ENCODE measurements at regions not wholly inside any gene's neighbourhood (a gene's known extent, or its start where the extent isn't known, plus 50 kb on each side); places are given as distances from the start of the nearest gene placed in this dataset.

- TF ChIP-seq, protein P1, sequence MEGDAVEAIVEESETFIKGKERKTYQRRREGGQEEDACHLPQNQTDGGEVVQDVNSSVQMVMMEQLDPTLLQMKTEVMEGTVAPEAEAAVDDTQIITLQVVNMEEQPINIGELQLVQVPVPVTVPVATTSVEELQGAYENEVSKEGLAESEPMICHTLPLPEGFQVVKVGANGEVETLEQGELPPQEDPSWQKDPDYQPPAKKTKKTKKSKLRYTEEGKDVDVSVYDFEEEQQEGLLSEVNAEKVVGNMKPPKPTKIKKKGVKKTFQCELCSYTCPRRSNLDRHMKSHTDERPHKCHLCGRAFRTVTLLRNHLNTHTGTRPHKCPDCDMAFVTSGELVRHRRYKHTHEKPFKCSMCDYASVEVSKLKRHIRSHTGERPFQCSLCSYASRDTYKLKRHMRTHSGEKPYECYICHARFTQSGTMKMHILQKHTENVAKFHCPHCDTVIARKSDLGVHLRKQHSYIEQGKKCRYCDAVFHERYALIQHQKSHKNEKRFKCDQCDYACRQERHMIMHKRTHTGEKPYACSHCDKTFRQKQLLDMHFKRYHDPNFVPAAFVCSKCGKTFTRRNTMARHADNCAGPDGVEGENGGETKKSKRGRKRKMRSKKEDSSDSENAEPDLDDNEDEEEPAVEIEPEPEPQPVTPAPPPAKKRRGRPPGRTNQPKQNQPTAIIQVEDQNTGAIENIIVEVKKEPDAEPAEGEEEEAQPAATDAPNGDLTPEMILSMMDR (IDR thresholded peaks at IDR 0.05) = no peak
- no peak for TF ChIP-seq POLR2A (IDR thresholded peaks at IDR 0.05)
Measured at GRCh38 chr6:1544000-1544399, 65.7 kb upstream of the FOXC1 start.

Data from adrenal gland (tissue), 5 donors.